HCT116 (cell line): ENCODE measurements at regions not wholly inside any gene's neighbourhood (a gene's known extent, or its start where the extent isn't known, plus 50 kb on each side); places are given as distances from the start of the nearest gene placed in this dataset.

Source experiments
- CTCF ChIP-seq, 3 experiments: fragments of 200-600 bp in 1 of 3; sonication (generic) in 1 of 3; IDR thresholded peaks in 2 of 3; conservative IDR thresholded peaks in 1 of 3; 2 replicates each; pipeline ENCODE4 v1.5.1; 2012 to 2017; ENCODE audit warnings: low read depth in 2 of 3, low read length in 2 of 3, antibody characterized with exemption in 1 of 3, borderline replicate concordance in 1 of 3, control low read depth in 1 of 3, mild to moderate bottlenecking in 1 of 3, mixed read lengths in 1 of 3, mixed run types in 1 of 3, moderate library complexity in 1 of 3; ENCODE audit not compliant: insufficient read depth in 1 of 3
- EGR1 ChIP-seq: IDR thresholded peaks from 2 replicates; pipeline ENCODE4 v1.6.1; 2012; ENCODE audit warnings: low read depth
- ELF1 ChIP-seq: IDR thresholded peaks from 2 replicates; pipeline ENCODE4 v1.6.1; 2012; ENCODE audit warnings: low read depth, borderline replicate concordance
- EZH2 ChIP-seq: fragments of 200-600 bp; sonication (generic); IDR thresholded peaks from 2 replicates; pipeline ENCODE4 v1.6.1; 2017; ENCODE audit warnings: antibody characterized with exemption, mixed run types
- JUND ChIP-seq: IDR thresholded peaks from 2 replicates; pipeline ENCODE4 v1.6.1; 2012
- POLR2A ChIP-seq: IDR thresholded peaks from 2 replicates; pipeline ENCODE4 v1.7.0; 2011; ENCODE audit warnings: borderline replicate concordance; ENCODE audit not compliant: insufficient read depth, insufficient read length; ENCODE audit errors: extremely low read depth
- POLR2AphosphoS5 ChIP-seq: IDR thresholded peaks from 2 replicates; pipeline ENCODE4 v1.6.1; 2011; ENCODE audit warnings: mild to moderate bottlenecking, low read depth, low read length, moderate library complexity
- RAD21 ChIP-seq: IDR thresholded peaks from 2 replicates; pipeline ENCODE4 v1.6.1; 2012; ENCODE audit warnings: low read depth, mild to moderate bottlenecking
- SRF ChIP-seq: IDR thresholded peaks from 2 replicates; pipeline ENCODE4 v1.6.1; 2012; ENCODE audit warnings: low read depth
- TCF7L2 ChIP-seq: IDR thresholded peaks from 2 replicates; pipeline ENCODE4 v1.7.0; 2011; ENCODE audit warnings: borderline replicate concordance, inconsistent platforms; ENCODE audit not compliant: insufficient read depth, insufficient read length; ENCODE audit errors: extremely low read depth
- YY1 ChIP-seq: IDR thresholded peaks from 2 replicates; pipeline ENCODE4 v1.6.1; 2011; ENCODE audit warnings: low read length, low read depth, moderate library complexity, mild to moderate bottlenecking; ENCODE audit not compliant: insufficient replicate concordance; ENCODE audit errors: extremely low read depth
- TF ChIP-seq, protein P1 (sequence below): IDR thresholded peaks from 2 replicates; pipeline ENCODE4 v1.6.1; 2012

- TF ChIP-seq CTCF (IDR thresholded peaks at IDR 0.05 in 2 of 3, conservative IDR thresholded peaks at IDR 0.05 in 1 of 3; ENCODE audit: borderline replicate concordance in 1 of 3, insufficient read depth in 1 of 3, low read depth in 2 of 3, low read length in 2 of 3) (no peak), JUND (no peak), ELF1 (no peak), RAD21 (no peak), EGR1 (no peak), POLR2A (no peak), YY1 (no peak), POLR2AphosphoS5 (no peak), TCF7L2 (no peak), SRF (no peak), EZH2 (no peak)
- TF ChIP-seq, protein P1, sequence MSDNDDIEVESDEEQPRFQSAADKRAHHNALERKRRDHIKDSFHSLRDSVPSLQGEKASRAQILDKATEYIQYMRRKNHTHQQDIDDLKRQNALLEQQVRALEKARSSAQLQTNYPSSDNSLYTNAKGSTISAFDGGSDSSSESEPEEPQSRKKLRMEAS, result no peak
Measured at GRCh38 chr1:238104752-238105151, 214.0 kb upstream of the ZP4 start.
